ENCODE measurements at regions not wholly inside any gene's neighbourhood (a gene's known extent, or its start where the extent isn't known, plus 50 kb on each side); places are given as distances from the start of the nearest gene placed in this dataset.

DNA sequence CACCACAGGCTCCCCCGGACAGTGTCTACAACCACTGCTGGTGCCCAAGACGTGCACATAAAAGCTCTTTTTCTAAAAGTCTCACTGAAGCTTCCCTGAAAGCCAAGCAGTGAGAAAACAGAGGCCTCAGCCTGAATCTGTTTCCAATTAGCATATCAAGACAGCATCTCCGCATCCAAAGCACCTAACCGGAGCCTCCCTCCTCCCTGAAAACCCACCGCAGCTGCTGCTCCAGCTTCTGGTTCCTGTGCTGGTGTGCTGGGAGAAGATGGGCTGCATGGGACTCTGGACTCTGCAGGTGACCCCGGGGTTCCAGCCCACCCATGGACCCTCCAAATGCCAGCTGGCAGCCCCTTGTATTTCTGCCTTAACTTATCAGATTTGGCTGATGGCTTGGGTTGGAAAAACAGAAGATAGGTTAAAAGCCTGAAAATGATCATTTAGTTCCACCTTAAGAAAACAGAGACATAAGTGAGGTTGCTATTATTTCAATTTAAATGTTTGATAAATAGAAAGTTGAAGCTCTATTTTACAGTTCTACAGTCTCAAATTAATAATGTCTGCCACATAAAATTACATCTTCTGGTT, 103.3 kb downstream of the TMEM18 start:
- DNase-seq, result no peak

DNA sequence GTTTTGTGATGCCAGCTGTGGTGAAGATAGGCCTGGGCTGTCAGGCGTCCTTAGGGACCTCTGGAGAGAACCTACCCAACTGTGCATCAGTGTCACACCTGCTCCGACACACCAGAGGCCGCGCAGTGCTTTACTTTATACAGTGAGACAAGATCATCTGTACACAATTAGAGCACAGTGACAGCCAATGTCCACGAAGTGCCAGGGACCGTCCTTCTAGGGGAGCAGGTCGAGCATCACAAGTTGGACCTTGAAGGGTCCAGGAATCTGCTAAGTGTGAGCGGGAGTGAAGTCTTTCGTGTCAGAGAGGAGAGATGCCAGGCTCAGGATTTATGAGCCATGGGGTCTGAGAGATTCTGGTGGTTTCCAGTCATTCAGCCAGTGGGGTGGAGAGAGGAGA, 104.2 kb downstream of the TMEM18 start:
- DNase-seq, result no peak

DNA sequence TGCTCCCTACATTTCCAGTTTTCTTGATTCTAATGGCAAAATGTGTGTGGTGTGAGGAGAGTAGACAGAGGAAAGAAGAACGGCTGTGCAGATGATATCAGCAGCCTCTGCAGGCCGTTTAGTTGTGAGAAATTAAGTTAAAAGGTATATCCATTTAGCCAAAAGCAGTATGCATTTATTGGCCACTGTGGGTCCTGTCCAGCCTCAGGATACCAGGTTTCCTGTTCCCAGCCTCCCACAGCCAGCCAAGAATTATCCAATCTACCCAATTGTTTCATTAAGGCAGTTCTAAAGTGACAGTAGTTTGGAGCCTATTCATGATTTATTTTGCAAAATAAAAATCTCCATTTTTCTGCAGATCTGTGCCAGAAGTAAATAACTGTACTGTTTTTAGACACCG, 107.5 kb downstream of the TMEM18 start:
- DNase-seq, result no peak

DNA sequence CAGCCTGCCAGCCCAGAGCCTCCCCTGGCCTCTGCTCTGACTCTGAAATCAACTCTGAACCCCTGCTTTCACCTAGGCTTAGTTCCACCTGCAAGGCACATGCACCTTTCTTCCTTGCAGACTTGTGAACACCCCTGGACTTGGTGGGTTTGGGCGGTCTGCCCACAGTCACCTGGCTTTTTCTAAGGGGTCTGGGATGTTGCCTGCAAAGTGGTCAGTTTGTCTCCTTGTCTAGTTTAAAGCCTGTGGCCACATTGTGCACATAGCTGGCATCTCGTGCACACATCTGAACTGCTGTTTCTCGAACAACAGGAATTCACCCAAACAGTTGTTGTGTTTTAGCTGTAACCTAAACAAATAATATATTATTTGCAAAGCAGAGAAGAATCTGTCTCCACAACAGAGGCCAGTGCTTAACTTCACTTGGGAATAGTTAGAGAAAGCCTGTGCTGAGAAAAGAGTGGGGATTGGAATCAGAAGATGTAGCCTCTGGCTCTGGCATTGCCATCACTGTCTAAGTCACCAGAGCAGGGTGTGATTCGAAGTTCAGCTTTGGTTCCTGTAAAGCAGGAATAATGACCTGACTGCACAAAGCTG, 108.5 kb downstream of the TMEM18 start:
- DNase-seq, result no peak

DNA sequence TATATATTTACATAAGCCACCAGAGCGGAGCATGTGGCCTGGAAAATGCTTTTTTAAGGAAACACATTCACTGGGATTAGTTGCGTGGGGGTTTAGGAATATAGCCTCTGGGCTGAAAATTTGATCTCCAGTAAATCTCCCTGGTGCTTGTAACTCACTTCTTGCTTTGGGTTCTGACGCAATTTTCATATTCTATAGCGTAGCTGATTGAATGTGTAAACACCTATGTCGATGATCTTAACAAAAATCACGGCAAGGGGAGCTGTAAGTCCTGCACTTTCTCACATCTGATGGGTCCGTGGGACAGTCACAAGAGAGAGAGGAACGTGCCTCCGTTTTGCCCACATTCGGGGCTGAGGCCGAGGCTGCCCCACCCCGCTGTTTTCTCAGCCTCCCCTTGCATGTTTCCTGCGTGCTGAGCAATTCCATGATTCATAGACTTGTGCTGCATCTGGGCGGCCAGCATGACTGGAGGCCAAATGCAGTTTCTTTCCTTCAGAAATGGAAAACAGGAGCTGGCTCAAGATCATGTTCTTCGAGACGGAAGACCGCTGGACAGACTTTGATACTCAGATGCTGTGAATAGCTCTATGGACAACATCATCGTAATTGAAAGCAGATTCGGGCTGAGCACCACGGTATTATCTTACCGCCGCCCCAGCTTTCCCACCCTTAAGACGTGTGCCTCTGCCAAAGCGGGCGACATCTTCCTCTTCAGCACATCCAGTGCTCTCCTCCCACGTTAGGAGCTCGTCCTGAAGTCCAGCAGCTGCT, 109.2 kb downstream of the TMEM18 start:
- no peak for DNase-seq

DNA sequence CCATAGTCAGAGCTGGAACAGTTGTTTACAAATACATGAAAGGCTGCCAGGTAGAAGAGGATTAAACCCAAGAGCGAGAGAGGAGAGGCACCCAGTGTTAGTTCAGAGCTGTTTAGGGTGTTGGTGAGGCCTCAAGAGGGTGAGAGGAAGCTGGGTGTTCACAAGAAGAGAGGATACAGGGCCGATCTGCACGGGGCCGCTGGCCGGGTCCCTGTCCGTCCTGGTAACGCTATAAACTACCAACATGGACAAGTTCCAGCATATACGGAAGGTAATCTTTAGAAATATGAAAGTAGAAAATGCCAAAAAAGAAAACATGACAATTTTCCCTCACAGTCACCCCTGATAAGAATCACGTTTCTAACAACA, 109.7 kb downstream of the TMEM18 start:
- DNase-seq, result no peak

DNA sequence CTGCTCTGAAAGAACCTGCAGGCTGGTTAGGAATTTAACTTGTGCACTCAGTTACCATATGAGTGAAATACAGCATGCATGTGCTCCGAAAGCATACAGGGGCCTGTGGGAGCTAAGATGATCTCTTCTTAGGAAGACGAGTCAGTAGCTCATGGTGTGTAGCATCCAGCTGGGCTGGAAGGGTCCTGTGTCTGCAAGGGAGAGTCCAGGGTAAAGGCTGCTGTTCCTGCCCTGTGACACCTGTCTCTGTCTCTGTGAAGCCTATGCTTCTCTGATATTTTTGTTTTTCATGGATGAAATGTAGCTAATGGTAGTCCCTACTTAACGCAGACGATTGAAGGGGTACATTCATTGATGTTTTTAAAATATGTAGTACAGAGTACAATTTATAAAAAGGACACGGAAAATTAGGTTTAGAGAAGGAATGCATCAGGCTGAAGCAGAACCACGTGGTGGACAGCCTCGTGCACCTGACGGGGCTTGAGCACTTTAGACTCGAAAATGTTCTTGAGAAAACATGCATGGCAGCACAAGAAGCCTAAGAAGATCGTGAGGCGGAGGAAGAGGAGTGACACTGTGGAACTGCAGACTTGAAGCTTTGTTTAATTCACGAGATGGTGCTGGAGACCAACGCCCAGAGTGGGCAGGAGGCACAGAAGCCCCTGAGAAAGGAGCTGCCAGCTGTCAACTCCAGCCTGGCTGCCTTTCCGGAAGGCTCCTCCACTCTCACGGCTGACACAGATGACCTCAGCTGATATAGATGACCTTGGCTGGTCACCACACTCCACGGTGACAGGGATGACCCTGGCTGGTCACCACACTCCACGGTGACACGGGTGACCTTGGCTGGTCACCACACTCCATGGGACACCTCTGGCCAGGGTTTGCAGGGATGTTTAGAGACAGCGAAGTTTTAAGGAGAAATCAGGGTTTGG, 110.6 kb downstream of the TMEM18 start:
- DNase-seq, result no peak

DNA sequence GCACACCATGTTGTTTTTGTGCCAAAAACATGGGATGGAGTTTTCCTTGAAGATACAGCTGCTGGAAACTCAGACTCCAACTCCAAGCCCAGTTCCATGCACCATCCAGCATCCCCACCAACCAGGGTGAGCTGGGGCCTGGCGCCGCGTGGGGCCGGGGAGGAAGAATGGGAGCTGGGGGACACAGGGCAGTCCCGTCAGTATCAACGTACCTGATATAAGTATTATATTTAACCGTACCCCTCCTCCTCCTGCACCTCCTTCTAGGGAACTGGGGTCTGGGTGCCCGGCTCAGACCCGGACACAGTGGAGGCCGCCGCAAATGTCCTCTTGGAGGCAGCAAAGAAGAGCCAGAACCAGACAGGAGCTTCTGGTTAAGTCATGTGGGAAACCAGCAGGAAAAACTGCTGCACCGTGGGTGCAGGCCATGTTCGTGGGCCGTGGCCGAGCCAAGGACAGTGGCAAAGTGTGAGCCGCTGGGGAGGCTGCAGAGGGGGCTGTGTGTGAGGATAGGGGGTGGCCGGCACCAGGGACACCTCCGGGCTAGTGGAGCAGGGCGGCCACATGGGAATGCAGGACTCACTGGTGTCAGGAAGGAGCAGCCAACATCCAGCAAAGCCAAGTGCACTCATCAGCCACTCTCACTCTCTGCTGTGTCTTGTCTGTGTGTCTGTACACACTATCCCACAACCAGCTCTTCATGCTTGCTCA, 112.6 kb downstream of the TMEM18 start:
- DNase-seq, result no peak

DNA sequence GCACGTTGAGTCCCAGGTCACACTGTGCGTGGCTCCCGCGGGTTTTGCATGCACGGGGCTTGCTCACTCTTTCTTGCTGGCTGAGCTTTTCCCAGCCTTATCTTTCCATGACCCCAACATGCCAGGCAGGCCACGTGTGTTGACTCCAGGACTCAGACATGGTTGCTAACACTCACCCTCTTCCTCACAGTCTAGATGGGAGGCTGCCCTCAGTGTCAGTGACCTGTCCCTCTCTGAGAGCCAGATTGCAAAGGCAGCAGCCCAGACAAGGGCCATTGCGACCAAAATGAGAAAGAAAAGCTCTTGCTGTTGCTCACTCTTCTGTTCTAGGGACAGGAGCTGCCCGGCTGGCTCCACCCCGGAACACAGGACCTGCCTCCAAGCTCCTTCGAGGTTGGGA, 113.7 kb downstream of the TMEM18 start:
- DNase-seq, result no peak

DNA sequence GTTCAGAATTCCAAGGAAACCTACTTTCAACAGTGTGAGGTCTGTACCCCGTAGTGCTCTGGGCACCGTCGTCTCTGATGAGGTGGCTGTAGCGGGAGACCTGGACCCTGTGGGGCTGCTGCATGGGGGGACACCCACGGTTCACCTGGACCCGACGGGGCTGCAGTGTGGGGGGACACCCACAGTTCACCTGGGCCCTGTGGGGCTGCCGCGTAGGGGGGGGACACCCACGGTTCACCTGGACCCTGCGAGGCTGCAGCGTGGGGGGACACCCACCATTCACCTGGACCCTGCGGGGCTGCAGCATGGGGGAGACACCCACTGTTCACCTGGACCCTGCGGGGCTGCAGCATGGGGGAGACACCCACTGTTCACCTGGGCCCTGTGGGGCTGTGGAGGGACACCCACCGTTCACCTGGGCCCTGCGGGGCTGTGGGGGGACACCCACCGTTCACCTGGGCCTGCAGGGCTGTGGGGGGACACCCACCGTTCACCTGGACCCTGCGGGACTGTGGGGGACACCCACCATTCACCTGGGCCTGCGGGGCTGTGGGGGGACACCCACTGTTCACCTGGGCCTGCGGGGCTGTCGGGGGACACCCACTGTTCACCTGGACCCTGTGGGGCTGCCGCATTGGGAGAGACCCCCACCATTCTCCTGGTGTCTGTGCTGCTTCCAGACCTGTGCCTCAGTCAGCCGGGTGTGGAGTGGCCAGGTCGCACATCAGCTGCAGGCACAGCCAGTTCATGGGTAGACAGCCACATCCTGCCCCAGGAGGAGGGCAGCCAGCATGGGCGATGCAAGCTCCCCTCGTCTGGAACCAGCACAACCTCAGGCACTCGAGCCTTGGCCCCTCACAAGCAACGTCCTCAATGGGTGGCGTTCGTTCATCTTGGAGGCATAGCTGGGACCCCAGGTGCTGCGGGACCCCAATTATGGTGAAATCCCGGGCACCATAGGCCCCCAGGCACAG, 114.5 kb downstream of the TMEM18 start:
- no peak for DNase-seq

DNA sequence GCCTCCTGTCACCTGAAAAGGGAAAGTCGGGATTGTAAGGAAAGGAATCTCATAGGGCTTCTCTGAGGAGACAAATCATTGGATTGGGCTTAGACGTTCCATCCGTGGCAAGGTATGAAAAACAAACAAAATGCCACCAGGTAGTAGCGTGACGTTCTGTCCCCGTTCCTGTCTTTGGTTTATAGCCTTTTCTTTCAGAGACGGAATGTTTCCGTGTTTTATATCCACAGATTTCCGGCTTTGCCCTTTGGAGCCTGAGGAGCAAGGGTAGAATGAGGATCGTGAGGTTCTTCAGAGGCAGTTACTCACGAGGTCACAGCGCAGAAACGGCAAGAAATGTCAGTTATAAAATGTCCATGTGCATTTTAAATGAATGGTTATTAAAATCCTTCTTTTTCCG, 118.3 kb downstream of the TMEM18 start:
- no peak for DNase-seq

DNA sequence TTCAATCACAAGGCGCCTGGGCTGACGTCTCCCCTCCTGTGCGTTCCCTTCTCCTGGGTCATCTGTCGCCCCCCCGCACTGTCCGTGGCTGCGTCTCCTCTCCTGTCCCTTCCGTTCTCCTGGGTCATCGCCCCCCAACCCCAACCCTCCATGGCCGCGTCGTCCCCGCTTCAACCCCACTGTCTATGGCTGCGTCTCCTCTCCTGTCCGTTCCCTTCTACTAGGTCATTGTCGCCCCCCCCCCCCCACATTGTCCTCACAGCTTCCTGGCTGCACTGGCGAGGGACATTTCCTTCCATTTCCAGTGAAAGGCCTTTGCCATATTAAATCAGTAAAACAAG, 118.9 kb downstream of the TMEM18 start:
- DNase-seq, result no peak

DNA sequence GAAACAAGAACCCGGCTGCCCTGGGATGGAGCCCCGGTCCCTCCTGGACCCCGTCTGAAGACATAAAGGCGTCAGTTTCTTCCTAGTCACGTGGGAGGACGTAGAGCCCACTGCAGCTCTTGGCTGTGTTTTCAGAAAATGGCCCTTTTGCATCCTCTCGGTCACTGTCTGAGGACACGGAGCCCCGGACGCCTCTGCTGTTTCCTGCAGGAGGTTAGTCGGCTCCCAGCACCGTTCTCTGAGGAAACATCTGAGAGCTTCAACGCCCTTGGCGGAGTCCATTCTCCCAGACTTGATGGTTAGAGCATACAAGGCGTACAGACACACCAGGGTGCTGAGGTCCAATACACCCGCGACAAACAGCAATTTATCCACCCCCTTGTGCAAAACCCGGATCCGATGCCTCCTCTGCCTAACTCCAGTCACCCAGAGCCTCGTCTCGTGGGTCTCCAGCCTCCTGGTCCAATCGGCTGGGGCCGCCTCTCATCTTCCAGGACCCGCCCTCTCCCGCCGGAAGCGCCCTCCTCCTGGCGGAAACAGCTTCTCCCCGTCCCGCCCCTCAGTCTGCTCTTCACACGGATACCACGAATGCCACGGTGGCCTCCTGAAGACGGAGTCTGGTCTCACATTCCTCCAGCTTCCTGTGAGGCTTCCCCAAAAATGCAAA, 119.4 kb downstream of the TMEM18 start:
- DNase-seq, result no peak

DNA sequence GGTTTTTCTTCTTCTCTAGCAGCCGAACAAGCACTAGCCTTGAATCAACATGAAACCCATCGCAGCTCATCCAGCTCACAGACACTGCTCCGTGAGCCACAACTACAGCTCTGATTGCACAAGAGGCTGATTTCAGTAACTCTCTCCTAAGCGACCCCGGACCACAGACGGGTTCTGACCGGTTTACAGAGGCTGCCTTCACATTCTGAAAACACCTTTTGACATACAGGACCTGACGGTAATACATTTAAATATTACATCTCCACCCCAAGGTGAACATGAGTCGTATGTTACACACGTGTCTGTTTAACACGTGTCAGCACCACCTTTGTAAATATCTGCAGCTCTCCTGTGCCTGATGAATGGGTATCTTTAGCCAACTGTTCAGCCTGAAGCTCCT, 120.7 kb downstream of the TMEM18 start:
- DNase-seq, result no peak

DNA sequence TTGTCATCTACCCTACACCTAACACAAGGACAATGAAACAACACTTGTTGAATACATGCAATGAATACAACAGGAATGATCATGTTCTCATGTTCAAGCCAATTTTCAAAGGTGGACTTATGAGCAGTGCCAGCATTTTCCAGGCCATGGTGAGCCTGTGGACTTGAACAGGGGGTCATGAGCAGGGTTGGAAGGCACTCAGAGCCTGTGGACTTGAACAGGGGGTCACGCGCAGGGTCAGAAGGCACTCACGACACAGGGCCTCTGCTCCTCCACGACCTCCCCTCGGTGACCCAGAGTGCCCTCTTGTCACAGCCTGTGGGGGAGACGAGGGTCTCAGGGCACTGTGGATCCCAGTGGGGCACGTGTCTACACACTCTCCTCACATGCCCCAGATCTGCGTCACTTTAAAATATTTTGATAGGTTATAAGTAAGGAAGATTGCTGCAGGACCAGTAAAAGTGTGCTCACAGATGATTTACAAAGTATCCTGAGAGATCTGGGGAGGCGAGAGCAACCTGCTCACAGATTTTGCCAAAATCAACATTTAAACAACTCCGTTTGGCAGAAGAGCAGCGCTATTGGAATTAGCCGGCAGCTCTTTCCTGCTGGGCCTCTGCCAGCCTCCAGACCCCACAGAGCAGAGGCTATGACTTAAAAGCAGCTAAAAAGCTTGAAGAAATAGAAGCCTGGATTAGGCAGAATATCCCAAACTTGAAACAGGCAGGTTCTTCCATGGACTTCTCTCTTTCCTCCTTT, 121.9 kb downstream of the TMEM18 start:
- DNase-seq, result no peak

DNA sequence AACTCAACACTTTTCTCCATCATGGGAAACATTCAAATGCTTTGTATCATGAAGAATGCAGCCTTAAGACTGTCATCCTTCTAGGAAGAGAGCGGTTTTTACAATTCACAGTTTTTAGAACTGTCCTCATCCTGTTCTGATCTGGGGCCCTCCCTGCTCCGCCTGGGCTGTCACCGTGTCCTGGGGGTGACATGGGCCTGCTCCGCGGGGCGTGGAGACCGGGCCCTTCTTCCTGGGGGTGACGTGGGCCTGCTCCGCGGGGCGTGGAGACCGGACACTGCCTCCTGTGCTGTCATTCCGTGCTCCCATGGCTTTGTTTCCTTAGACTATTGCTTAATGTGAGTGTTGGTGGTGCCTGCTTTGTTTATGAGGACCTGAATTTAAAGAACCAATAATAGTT, 122.8 kb downstream of the TMEM18 start:
- DNase-seq, result no peak

DNA sequence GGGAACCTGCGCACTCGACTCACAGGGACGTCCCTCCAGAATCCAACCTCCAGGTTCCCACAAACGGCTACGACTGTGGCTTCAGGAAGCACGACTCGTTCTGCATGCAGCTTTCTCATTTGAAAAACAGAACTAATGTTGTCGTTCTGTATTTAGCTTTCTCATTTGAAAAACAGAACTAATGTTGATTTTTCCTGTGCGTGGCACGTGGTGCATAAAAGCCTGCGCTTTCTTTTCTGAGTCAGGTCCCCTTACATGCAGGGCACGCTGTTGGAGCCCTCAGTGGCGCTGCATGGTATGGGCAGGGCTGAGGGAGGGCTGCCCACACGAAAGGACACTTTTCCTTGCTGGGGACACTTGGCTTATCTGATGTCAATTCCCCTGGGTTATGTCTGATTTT, 124.3 kb downstream of the TMEM18 start:
- DNase-seq, result no peak

DNA sequence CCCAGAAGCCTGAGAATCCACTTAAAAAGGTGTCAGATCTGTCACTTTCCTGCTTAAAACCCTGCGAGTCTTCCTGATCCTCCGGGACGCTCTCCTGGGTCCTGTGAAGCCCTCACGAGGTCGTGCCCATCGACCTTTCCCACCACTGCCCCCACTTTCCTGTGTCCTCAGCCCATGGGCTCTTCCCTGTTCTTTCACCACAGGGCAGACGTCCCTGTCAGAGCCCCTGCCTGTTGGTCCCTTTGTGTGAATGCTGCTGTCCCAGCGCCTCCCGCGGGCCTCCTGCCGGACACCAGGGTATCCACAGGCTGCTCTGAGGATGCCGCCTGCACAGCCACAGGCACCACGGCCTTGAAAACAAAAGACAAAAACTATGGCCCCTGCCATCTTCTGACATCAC, 125.6 kb downstream of the TMEM18 start:
- DNase-seq, result no peak

DNA sequence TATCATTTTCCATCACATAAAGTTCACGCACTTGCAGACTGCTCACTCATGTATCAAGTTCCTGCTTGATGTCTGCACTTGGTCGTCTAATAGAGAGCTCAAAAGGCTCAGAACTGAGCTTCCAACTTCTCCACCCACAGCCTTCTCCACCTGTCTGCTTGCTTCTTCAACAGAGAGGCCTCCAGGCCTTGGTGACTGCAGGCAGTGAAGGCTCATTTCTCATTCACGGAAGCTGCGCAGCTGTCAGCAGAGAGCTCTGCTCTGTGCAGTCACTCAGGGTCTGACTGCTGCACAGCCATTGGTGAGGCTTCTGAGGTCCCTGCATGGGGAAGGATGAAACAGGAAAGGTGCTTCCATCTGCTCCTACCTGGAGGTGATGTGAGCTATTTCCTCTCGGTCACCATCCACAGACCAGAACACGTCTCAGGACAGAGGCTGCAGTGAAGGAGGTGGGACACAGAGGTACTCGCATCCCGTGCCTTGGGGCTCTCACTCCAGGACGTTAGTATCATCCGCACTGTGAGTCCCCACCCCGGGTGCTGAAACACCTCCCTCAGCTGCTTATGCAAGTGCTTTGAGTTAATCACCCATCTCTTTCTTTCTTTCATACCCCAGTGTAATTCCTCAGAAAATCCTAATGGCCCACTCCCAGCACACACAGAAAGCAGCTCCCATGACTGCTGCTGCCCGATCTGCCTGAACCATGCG, 126.2 kb downstream of the TMEM18 start:
- DNase-seq, result no peak

All from activated CD8-positive, alpha-beta memory T cell treated with anti-CD3 and anti-CD28 coated beads, Interleukin-2, amount 50 U/mL, for 4 hours (primary cell).